ENCODE measurements at regions not wholly inside any gene's neighbourhood (a gene's known extent, or its start where the extent isn't known, plus 50 kb on each side); places are given as distances from the start of the nearest gene placed in this dataset.

- peak; percentile 84 for TF ChIP-seq CTCF (IDR thresholded peaks at IDR 0.05)
Observed at GRCh38 chr3:43855674-43856299, 165.0 kb downstream of the ABHD5 start.

- TF ChIP-seq CTCF (IDR thresholded peaks at IDR 0.05) = no peak
Observed at GRCh38 chr3:43856351-43856750, 165.6 kb downstream of the ABHD5 start.

- no peak for TF ChIP-seq CTCF (IDR thresholded peaks at IDR 0.05)
Observed at GRCh38 chr3:43856761-43857160, 166.0 kb downstream of the ABHD5 start.

GRCh38 chr3:43857361-43858293 lies 166.9 kb downstream of the ABHD5 start:
- TF ChIP-seq CTCF (IDR thresholded peaks at IDR 0.05) = no peak

- no peak for TF ChIP-seq CTCF (IDR thresholded peaks at IDR 0.05)
Observed at GRCh38 chr3:43858294-43858701, 167.6 kb downstream of the ABHD5 start.

GRCh38 chr3:43859766-43860165 lies 169.0 kb downstream of the ABHD5 start:
- TF ChIP-seq CTCF (IDR thresholded peaks at IDR 0.05) = no peak

GRCh38 chr3:43861635-43862034 lies 170.9 kb downstream of the ABHD5 start:
- TF ChIP-seq CTCF (IDR thresholded peaks at IDR 0.05) = no peak
